GM12875 (cell line): ENCODE measurements at regions not wholly inside any gene's neighbourhood (a gene's known extent, or its start where the extent isn't known, plus 50 kb on each side); places are given as distances from the start of the nearest gene placed in this dataset.
"Not testable (repeated sequence)": the region's sequence is repeated elsewhere in the genome, so short reads cannot be mapped to it uniquely, and the experiment has no call there.

ENCODE experiments used
- H3K4me3 ChIP-seq: one replicate; pipeline ENCODE4 v1.5.1; 2011; ENCODE audit warnings: low read depth, low read length, control low read depth
- TF ChIP-seq, protein P1 (sequence below): IDR thresholded peaks from 2 replicates; pipeline ENCODE4 v1.5.1; 2011; ENCODE audit warnings: low read depth, mild to moderate bottlenecking, control low read depth, inconsistent platforms, low read length, moderate library complexity, borderline replicate concordance; ENCODE audit not compliant: insufficient read depth

DNA sequence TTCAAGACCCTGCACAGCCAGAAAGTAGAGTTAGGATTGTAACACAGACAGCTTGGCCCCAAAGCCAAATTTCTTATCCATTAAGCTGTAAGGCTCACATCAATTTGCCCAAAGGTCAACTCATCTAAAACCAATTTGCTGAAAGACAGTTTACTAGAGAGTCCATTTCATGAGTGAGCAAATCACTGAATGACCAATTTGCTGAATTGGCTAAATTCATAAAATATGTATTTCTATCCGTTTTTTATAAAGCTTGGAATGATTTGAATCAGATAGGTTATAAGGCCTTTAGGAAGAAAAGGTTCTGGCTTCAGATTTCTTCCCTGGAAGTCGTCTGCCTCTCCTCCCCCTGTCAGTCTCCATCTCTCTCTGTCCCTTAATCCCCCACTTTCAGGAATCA lies 168.1 kb downstream of the FCRL5 start:
- TF ChIP-seq, protein P1, sequence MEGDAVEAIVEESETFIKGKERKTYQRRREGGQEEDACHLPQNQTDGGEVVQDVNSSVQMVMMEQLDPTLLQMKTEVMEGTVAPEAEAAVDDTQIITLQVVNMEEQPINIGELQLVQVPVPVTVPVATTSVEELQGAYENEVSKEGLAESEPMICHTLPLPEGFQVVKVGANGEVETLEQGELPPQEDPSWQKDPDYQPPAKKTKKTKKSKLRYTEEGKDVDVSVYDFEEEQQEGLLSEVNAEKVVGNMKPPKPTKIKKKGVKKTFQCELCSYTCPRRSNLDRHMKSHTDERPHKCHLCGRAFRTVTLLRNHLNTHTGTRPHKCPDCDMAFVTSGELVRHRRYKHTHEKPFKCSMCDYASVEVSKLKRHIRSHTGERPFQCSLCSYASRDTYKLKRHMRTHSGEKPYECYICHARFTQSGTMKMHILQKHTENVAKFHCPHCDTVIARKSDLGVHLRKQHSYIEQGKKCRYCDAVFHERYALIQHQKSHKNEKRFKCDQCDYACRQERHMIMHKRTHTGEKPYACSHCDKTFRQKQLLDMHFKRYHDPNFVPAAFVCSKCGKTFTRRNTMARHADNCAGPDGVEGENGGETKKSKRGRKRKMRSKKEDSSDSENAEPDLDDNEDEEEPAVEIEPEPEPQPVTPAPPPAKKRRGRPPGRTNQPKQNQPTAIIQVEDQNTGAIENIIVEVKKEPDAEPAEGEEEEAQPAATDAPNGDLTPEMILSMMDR = no peak
- no peak overlapping the region for H3K4me3 ChIP-seq

DNA sequence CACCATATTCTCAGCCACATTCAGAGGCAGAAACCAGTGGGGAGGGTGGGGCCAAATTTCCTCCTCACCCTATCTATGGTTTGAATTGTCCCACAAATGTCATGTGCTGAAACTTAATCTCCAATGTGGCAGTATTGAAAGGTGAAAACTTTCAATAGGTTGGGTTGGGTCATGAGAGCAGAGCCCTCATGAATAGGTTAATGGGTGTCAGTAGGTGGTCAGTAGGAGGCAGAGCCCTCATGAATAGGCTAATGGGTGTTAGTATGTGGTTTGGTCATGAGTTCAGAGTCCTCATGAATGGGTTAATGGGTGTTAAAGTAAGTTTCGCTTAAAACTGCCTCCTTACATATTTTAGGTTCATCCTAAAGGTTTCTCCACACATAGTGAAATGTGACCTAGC lies 170.0 kb downstream of the FCRL5 start:
- no peak overlapping the region for H3K4me3 ChIP-seq
- TF ChIP-seq, protein P1 = no peak

DNA sequence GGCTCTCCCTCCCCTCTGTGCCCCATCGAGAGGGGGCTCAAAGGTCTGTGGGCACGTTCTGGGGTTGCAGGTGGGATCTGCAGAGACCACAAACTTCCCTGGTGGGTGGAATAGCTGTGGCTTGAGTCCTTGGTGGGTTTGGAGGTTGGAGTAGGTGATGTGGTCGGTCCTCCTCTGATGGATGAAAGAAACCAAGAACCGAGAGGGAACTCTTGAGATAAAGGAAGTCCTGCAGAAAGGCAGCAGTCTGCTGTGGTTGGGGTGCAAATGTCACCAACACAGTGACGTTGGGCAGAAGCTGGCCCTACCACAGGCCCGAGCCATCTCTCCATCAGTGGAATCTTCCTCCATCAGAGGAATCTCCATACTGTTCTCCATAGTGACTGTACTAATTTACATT lies 171.8 kb downstream of the FCRL5 start:
- no peak overlapping the region for H3K4me3 ChIP-seq
- TF ChIP-seq, protein P1 = no peak

DNA sequence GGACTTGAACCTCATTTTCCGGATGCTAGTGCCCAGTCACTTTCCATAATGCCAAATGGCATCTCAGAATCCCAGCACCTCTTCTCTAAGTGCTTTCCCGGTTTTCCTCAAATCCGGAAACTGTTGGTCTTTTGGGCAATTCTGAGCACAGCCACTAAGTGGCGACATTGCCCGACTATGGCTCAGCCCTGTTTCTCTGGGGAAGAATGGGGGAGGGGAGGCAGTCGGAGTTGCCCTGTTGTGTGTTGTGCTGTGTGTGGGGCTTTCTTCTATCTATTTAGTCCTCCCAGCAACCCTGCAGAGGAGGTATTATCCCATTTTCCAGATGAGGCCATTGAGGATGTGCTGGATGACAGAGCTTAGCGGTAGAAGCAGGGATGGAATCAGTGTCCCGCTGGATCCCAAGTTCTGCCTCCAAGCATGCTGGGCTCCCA lies 175.0 kb downstream of the FCRL5 start:
- TF ChIP-seq, protein P1 = peak; percentile 64; the same call in 1 of the 2 replicates

DNA sequence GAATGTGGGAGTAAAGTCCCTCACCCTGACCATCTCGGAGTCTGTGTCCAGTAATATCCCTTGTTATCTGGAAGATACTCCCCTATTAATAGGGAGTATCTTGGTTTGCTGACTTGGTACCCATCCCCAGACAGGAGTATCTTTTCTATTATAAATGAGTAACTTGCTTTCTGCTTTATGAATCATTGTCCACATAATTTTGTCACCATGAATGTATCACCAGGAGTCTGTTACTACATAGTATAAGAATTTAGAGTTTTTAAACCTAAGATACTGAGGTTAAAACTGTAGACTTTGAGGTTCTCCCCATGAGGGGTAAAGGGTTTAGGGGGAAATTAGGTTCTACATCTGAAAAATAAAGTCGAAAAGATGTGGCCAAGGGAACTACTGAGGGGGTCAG lies 175.6 kb downstream of the FCRL5 start:
- TF ChIP-seq, protein P1 = no peak
- no peak overlapping the region for H3K4me3 ChIP-seq

More for the DNA sequence above, 175.0 kb downstream of the FCRL5 start:
- H3K4me3 ChIP-seq = not testable (repeated sequence)

DNA sequence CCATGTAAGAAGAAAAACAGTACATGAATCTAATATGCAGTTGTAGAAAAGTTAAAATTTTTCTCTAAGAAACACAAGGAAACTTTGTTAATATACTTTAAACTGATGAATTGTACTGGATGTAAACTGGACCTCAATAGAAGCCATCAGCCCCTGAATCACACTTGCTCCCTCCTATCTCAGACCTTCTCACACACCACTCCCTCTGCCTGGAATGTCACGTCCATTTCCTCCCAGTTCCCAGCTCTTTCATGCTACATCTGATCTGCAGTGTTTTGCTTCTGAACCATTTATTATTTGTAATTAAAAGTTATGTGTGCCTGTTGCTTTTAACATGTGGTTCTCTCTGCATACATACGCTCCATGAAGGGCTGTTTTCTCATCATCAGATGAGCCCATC lies 180.0 kb downstream of the FCRL5 start:
- not testable (repeated sequence) for H3K4me3 ChIP-seq

DNA sequence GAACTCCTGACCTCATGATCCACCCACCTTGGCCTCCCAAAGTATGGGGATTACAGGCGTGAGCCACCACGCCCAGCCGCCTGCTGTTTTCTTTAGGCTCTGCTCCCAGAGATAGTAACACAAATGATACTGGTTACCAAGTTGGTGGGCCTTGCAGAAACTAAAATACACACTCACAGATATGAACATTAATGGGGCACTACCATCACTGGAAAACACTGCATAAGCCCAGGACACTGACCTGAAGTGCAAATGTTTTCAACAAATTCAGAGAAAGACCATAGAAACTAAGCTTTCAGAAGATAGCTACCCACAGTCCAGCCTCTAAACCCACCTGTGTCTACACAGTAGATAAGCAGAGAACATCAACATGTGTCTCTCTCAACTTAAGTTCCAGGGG lies 180.5 kb downstream of the FCRL5 start:
- H3K4me3 ChIP-seq = no peak overlapping the region
- TF ChIP-seq, protein P1 = no peak

DNA sequence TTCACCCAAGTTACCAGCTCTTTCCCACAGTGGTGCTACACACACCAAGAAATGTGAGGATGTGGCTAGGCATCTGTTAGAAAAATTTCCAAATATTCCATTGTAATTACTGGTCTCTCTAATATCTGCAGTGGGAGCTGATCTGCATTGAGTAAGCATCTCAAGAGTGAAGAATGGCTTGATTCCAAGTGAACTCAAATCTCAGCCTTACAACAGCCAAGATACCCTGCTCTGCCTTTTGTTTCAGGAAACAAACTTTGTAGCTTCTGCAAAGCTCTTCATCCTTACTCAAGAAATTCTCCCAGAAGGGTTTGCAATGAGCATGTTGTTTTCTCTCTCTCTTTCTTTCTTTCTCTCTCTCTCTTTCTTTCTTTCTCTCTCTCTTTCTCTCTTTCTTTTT lies 181.1 kb downstream of the FCRL5 start:
- no peak overlapping the region for H3K4me3 ChIP-seq
- TF ChIP-seq, protein P1 = no peak
